Right renal pelvis (tissue), 4 donors: ENCODE measurements at regions not wholly inside any gene's neighbourhood (a gene's known extent, or its start where the extent isn't known, plus 50 kb on each side); places are given as distances from the start of the nearest gene placed in this dataset.
A peak's percentile ranks its signal among the peaks of the same experiment; 100 is the strongest.
"Not testable (repeated sequence)": the region's sequence is repeated elsewhere in the genome, so short reads cannot be mapped to it uniquely, and the experiment has no call there.

Experiments
- DNase-seq, 4 donors: peaks; one replicate each; pipeline ENCODE4 v3.0.0-alpha.2; 2013; ENCODE audit warnings: low read depth in 4 of 4, low spot score in 3 of 4, missing footprints in 1 of 4

DNA sequence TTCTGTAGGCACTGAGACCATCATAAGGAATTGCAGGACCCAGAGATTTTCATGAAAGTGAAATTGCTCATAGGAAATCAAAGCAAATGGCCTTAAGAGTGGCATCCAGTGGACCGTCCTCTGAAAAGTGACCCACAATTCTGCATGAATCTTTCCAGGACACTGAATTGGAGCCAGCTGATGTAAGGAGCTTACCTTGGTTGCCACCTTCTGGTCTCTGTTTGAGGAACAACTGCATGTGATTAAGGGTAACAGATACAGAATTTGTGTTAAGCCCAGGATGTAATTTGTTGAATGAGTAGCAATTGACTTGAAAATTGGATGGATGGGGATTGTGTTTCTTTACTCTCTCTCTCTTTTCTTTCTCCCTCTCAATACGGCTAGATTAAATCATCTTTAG lies 49.9 kb upstream of the GAS1 start:
- DNase-seq, result no peak

DNA sequence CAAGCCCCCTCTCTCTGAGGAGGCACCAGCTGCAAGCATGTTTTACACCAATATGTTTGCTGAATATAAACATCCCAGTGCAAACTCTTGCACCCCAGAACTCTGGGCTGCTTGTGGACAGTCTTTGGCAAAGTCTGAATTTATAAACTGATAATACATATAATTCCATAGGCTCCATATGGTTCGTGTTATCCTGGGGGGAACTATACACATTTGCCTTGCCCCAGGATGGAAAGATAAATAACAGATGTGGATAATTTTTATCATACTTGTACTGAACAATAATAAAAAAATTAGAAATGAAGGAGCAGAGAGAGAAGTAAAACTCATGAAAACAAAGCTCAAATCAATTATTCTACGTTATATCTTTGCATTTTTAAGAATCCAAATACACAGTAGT lies 50.6 kb upstream of the GAS1 start:
- no peak for DNase-seq

DNA sequence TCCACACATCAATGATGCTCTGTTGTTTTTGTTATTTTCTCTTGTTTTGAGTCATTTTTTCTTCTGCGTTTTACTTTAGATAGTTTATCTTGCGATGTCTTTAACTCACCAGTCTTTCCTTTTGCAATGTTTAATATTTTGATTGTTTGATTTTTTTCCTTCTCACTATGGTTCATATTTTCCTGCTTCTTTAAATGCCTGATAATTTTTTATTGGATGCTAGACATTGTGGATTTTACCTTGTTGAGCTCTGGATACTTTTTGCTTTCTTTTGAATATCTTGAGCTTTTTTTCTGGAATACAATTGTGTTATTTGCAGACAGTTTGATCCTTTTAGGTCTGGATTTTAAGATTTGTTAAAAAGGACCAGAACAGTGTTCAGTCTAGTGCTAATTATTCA lies 55.2 kb upstream of the GAS1 start:
- DNase-seq, result no peak

DNA sequence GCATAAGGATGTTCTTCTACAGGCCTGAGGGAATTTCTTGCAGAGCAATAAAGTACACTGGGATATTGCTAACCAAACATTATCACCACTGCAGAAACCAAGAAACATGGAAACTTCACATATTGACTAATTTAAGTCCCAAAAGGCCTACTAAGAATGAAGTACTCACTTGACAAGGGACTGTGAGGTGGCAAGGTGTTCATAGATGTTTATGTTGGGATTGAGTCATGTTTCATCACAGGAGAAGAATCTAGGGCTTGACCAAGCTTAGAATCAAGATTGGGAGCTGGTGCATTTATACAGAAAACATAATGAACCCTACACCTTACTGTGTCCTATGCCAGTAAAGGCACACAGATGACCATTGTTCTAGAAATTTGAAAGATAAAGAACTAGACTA lies 56.7 kb upstream of the GAS1 start:
- DNase-seq, result no peak

DNA sequence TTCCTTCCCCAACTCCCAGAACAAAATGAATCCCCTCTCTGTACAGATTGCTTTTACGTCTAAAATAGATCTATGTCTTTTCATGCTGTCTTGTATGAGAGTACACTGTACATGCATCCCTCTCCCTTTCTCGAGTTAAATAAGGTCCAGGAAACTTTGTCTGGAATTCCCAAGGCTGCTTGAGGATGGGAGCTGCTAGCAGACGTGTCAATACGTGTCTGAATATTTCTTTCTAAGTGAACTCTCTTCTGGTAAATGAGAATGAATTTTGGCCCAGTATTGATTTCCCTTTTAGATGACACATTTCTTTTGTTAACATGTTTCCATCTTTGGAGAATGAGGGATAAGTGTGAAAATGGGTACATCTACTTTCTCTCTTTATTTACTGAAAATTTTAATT lies 59.6 kb upstream of the GAS1 start:
- no peak for DNase-seq

DNA sequence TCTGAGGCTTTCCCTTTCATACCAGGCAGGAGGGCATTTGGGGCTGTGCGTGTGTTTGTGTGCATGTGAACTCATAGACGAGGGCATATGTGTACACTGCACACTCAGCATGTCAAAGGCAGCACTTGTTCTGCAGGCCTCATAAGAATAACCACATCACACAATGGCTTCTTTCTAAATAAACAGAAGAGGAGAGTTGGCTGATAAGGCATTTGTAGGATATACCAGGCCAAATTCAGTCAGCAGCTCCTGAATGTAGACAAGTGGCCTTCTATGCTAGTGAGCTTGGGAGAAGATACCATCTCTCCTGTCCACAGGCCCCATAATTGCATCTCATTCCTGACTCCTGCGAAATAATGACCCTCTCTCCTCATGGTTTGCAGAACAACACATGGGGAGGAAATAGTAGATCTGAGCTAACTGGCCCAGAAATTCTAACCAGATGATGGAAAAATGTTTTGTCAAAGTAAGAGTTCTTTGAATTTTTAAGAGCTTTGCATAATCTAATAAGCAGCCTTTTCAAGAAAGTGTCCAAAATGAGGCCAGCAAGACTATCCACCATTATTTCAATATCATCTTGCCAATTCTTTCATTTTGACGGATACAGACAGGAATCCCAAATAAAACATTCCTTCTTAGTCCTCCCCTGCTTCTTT lies 60.5 kb upstream of the GAS1 start:
- DNase-seq, result no peak

DNA sequence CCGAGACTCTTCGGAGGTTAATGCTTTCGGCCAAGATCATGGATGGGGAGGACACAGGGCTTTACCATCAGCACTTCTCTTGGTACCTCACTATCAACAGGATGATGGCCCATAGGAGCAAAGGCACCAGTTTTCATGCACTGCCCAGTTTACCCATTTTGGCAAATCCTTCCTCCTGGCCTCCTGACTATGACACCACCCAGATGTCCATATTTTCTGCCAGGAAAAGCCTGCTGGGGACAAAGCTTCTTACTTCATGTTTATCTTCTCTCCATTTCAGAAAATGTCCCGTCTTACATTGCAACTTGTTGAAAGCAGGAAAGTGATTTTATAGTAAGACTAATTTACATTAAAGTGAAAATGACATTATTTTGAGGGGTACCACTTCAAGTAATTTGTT lies 61.4 kb upstream of the GAS1 start:
- no peak for DNase-seq

DNA sequence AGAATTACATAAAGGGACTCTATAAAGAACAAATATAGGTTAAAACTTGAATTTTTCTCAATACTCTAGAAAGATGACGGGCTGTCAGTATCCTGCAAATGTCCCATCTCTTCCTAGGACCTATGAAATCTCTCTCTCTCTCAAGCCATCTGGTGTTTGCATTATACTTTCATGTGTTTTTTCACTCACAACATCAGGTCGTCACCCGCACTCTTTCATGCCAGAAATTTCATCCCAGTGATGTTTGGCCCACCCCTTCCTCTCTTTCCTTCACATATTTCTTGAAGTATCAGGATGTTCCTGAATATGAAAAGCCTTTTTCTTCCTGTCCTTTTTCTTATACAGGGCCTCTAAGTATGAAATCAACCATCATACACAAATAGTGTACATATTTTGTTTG lies 63.3 kb upstream of the GAS1 start:
- no peak for DNase-seq

DNA sequence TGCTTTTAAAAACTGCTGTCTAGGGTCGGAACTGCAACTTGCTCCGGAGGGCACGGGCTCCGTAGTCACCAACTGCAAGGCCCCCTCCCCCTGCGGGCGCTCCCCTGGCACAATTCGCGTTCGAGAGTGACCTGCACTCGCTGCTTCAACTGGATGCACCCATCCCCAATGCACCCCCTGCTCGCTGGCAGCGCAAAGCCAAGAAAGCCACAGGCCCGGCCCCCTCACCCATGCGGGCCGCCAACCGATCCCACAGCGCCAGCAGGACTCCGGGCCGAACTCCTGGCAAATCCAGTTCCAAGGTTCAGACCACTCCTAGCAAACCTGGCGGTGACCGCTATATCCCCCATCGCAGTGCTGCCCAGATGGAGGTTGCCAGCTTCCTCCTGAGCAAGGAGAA lies 64.2 kb upstream of the GAS1 start:
- DNase-seq, result no peak

DNA sequence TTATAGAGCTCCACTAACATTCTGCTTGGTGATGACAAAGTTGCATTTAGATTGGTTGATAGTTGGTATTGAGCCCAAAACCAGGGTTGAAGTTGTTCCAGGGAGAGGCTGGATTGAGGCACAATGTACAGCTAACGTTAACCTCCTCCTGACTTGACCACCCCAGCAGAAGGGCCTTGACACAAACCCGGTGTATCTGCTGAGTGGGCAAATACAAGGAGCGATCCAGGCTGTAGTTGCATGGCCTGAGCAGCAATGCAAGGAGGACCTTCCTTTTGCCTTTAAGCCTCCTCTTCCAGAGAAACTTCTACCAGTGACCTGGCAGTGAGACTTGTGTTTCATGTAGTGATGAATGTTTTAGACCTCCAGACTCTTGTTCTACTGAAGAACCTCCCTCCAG lies 66.2 kb upstream of the GAS1 start:
- DNase-seq, result no peak

DNA sequence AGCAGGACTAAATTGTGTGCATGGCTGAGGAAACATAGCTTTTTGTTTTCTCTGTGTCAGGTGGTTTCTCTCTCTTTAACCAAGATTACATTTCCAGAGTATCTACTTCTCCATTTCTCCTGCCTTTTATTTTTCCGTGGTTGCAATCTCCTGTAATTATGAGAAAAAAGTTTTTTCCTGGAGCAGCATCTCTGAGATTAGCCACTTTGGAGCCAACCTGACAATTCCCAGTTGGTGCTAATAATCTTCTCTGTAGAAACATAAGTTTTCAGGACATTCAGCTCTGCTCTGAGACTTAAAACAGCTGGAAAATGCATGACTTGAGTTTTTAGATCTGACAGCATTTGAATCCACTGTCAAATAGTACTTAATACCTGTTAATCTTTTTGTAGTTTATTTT lies 67.1 kb upstream of the GAS1 start:
- no peak for DNase-seq

DNA sequence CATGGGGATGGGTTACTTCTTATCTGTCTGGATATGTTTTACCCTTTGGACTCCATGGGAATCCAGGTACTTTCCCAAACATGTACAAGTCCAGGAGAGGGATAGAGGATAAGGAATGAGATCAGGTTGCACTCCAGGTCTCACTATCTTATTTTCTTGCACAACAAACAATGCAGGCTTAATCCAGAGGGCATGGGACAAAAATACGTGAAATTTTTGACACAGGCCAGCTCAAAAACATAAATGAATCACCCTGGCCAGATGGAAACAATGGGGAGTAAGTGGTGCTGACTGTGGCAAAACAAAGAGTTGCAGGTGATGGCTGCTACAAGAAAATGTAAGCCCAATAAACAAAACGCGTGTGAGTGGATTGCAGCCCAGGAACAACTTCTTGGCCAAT lies 69.4 kb upstream of the GAS1 start:
- DNase-seq, result no peak

DNA sequence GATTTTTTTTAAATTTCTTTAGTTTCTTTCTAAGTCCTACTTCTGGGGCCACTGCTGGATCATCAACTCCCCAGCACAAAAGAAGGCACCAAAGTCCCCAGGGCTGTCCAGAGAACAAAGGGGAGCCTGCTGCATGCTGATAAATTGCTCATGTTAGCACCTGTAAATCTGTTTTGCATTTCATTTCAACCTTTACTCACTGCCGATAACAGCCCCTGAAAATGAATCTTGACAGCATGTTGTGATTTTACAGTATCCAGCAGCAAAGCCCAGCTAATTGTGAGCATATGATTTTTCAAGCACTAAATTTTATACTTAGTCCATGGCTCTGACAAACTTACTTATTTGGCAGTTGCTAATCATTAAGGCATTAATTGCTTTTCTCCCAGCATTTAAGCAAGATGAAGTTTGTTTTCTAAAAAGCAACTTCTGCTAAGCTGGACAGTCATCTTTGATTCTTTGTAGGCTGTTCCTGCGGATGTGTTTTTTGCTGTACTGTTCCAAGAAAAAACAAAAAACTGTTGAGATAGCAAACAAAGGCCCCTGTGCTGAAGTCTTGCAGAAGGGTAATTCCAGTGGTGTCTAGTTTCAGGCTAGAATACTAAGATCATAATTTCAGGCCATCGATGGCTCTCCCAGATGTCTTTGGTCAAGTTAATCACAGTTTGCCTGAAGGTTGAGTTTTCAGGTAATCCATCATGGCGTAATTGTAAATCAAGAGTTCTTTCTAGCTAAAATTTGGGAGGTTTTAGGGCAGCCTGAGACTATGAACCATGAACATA lies 73.1 kb upstream of the GAS1 start:
- DNase-seq, result no peak

DNA sequence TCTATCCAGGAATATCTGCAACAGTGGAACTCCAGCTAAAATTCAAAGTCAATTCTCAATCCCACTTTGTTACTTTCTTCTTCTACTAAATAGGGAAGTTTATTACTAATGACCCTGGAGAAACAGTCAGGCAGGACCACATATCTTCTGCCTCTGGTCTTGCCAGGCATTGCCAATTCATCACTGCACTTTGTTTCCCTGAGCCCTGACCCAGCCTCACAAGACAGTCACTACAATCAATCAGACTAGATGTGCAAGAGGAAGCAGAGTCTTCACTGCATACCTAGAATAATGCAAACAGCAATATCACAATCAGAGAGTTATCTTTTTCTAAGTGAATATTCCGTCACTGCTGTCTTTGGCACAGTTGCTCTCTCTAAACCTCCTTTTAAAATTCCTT lies 74.9 kb upstream of the GAS1 start:
- no peak for DNase-seq

DNA sequence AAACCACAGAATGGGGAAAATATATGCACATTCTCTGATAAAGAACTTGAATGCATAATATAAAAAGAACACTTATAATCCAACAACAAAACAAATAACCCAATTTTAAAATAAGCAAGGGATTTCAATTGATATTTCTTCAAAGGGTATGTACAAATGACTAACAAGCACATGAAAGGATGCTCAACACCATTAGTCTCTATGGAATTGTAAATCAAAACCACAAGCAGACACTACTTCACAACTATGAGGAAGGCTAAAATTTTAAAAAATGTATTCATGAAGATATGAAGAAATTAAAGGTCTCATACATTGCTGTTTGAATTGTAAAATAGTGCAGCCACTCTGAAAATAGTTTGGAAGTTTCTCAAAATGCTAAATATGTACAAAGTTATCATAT lies 78.9 kb upstream of the GAS1 start:
- no peak for DNase-seq

DNA sequence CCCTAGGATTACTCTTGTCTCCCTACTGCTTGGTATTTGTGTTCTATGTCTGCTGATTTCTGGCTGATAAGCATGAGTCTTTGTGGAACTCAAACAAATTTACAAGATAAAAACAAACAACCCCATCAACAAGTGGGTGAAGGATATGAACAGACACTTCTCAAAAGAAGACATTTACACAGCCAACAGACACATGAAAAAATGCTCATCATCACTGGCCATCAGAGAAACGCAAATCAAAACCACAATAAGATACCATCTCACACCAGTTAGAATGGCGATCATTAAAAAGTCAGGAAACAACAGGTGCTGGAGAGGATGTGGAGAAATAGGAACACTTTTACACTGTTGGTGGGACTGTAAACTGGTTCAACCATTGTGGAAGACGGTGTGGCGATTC lies 81.5 kb upstream of the GAS1 start:
- not testable (repeated sequence) for DNase-seq

DNA sequence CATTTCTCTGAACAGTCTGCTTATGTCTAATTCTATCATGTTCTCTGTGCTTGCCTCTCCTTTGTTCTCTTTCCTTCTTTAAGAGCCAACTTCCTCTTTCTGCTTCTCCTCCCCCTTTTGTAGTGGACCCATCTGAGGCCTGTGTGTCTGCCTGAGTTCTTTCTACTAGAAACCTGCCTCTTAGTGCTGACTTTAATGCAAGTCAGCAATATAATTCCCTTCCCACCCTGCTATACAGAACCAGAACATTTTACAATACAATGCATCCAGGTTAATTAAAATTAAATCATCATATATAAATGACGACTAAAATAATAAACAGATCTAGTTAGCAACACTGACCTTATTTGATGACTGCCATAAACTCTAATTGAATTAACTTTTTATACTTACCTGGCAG lies 82.6 kb upstream of the GAS1 start:
- no peak for DNase-seq

DNA sequence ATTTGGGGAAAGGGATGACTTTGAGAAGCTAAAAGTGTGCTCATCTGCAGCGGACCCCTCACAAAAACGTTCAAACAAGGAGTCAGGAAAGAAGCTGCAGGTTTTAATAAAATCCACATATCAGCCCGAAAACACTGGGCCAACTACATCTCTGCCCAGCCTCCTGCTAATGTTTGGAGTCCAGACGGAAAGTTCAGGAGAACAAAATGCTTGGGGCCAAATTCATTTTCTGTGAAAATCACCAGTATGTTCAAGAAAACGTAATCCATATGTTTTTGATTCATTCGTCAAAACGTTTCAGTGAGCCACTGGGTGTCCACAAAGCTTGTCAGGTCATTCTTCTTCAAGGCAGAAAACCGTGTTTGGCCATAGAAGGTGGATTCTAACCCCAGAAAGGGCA lies 87.5 kb upstream of the GAS1 start:
- DNase-seq, result no peak

DNA sequence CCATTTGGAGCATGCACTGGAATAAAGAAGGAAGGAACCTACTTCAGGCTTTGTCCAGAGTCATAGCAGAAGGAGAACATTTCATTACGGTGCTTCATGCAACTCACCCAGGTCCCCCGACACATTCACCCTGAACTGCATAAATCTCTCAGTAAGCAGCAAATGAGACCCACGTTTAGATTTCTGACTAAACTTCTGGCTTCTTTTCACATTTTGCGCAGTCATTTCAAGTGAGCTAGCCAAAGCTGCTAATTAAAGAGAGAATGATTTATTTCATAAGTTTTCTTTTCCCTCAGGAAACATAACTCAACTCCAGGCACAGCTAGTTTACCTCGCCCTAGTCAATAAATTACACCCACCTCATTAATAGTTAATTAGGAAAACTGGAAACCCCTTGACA lies 88.6 kb upstream of the GAS1 start:
- peak in 2 of 4 donors; percentile 40 to 51 for DNase-seq

DNA sequence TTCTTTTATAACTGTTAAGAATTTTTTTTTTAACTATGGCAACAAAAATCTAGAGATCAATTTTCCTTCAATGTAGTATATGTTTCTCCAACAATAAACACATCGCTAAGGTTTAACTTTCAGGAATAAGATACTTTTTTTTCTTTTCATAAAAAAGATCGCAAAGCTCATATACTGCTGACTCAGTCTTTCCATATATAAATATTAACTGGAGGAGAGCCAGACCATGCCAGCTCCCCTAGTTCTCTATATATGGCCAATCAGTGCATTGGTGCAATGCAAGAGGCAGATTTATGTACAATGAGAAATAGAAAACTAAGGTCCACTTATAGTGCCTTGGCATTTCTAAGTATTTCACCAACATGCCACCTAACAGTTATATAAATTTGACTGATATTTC lies 89.2 kb upstream of the GAS1 start:
- no peak for DNase-seq

DNA sequence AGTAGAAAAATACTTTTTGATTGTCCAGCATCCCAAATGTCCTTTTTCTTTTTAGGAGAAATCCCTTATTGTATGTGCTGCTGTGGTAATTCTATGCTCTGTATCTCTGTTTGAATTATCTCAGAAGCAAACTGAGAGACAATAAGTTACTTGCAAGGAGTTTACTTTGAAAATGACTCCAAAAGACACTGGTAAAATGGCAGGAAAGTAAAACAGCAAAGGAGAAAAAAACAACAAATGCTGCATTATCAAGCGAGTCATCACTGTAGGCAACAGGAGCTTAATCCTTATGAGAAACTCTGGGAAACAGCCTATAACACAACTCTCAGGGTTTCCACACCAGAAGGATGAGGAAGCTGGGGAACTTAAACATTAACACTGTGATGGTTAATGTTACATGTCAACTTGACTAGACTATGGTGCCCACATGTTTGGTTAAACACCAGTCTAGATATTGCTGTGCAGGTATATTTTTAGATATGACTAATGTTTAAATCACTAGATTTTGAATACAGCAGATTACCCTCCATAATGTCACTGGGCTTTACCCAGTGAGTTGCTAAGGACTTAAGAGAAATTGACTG lies 92.6 kb upstream of the GAS1 start:
- DNase-seq, result no peak

DNA sequence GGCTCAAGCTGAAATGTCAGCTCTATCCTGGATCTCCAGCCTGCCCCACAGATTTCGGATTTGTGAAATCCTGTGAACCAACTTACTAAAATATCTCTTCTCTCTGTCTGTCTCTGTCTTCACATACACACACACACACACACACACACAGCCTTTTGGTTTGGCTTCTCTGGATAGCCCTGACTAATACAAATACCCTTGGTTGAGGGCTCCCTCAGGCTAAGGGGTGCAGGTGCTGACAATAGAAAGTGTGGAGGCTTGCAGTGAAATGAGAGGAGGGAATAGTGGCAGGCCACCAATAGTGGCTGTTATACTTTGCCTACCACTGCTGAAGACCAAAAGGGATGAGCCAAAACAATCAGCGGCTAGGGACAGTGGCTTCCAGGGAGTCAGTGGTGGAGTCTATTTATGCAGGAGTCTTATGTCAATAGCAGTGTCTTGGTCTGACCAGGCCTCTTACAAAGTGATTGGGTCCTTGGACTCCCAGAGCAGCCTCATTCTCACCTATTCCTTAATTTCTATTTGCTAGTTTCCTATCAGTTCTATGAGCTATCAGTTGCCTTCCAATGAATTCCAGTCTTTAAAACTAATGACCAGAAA lies 93.2 kb upstream of the GAS1 start:
- no peak for DNase-seq
